WERI-Rb-1 (cell line): ENCODE measurements at regions not wholly inside any gene's neighbourhood (a gene's known extent, or its start where the extent isn't known, plus 50 kb on each side); places are given as distances from the start of the nearest gene placed in this dataset.

ENCODE experiments used
- DNase-seq: peaks from one replicate; pipeline ENCODE4 v3.0.0-alpha.2; 2020
- H3K27ac ChIP-seq: fragments of 250-450 bp; sonication (Bioruptor Pico); 2 replicates; pipeline ENCODE4 v1.5.1; 2020; ENCODE audit warnings: mild to moderate bottlenecking, moderate library complexity
- H3K27me3 ChIP-seq: fragments of 250-450 bp; sonication (Bioruptor Pico); 2 replicates; pipeline ENCODE4 v1.5.1; 2021; ENCODE audit warnings: mild to moderate bottlenecking, low read depth, moderate library complexity; ENCODE audit not compliant: insufficient read depth, severe bottlenecking
- H3K36me3 ChIP-seq: fragments of 250-450 bp; sonication (Bioruptor Pico); 2 replicates; pipeline ENCODE4 v1.5.1; 2020; ENCODE audit warnings: mild to moderate bottlenecking, moderate library complexity
- H3K4me3 ChIP-seq: 2 replicates; pipeline ENCODE4 v1.5.1; 2011; ENCODE audit warnings: low read depth, mild to moderate bottlenecking, control low read depth, low read length
- H3K9me3 ChIP-seq: fragments of 250-450 bp; sonication (Bioruptor Pico); 2 replicates; pipeline ENCODE4 v1.5.1; 2021; ENCODE audit warnings: mild to moderate bottlenecking, moderate library complexity; ENCODE audit not compliant: severe bottlenecking
- TF ChIP-seq, protein P1 (sequence below): IDR thresholded peaks from 2 replicates; pipeline ENCODE4 v1.5.1; 2011; ENCODE audit warnings: low read depth, mild to moderate bottlenecking, control low read depth, inconsistent platforms, low read length

DNA sequence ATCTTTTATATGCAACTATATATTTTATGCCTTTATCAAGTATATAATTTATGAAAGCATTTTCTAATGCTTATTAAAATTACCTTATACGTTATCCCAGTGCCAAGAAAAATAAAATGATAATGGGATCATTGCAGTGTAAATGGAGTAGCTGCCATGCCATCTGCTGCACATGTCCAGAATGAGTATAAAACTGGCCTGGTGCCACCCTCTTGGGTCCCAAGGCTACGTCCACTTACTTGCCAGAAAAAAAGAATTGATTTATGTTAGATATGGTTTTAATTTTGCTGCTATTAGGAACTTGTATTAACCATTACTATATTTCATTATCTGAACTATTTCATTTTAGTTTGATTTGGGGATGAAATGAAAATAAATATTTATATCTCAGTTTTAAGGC lies 1127.1 kb upstream of the CNTN5 start:
- Histone ChIP-seq H3K9me3 (no peaks in the 10 kb centered on the region), H3K27ac (no peak overlapping the region), H3K36me3 (no peaks in the 10 kb centered on the region), H3K27me3 (no peaks in the 10 kb centered on the region), H3K4me3 (no peak overlapping the region)
- no peak for DNase-seq
- TF ChIP-seq, protein P1, sequence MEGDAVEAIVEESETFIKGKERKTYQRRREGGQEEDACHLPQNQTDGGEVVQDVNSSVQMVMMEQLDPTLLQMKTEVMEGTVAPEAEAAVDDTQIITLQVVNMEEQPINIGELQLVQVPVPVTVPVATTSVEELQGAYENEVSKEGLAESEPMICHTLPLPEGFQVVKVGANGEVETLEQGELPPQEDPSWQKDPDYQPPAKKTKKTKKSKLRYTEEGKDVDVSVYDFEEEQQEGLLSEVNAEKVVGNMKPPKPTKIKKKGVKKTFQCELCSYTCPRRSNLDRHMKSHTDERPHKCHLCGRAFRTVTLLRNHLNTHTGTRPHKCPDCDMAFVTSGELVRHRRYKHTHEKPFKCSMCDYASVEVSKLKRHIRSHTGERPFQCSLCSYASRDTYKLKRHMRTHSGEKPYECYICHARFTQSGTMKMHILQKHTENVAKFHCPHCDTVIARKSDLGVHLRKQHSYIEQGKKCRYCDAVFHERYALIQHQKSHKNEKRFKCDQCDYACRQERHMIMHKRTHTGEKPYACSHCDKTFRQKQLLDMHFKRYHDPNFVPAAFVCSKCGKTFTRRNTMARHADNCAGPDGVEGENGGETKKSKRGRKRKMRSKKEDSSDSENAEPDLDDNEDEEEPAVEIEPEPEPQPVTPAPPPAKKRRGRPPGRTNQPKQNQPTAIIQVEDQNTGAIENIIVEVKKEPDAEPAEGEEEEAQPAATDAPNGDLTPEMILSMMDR: no peak

DNA sequence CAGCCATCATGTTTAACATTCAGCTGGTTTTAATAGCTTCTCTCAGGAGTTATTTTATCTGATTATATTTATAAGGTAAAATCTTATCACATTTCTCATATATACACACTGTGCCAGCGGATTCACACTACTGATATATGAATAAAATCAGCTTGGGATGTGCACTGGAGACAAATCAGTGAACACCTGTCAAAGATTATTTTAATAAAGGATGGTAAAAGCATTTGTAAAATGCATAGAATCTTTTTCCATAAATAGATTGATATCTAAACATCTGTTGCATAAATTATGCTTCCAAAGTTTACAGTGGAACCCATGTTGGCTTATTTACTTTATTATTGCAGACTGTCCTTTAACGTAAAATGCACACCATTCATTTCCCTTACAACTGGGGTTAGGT lies 1125.8 kb upstream of the CNTN5 start:
- no peak overlapping the region for H3K27ac ChIP-seq
- no peak overlapping the region for H3K4me3 ChIP-seq
- H3K36me3 ChIP-seq: no peaks in the 10 kb centered on the region
- no peaks in the 10 kb centered on the region for H3K27me3 ChIP-seq
- H3K9me3 ChIP-seq: no peaks in the 10 kb centered on the region
- DNase-seq: no peak
- TF ChIP-seq, protein P1: no peak

DNA sequence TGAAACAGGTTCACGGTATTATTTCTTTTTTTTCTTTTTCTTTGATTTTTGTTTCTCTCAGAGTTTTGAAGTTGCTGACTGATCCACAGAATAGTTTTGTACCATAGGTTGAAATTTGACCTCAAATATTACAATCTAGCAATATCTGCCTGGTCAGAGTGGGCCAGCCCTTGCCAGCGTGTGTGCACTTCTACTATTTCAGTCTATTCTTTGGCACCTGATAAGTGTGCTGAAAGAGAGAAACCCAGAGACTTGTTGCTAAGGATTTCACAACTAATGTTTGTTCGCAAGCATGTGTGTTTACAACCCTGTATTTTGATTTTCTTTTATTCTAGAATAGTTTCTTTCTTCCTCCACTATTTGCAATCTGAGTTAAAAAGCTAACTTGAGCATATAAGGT lies 1125.2 kb upstream of the CNTN5 start:
- no peaks in the 10 kb centered on the region for H3K27me3 ChIP-seq
- no peak for DNase-seq
- no peak overlapping the region for H3K27ac ChIP-seq
- H3K4me3 ChIP-seq: no peak overlapping the region
- H3K9me3 ChIP-seq: no peaks in the 10 kb centered on the region
- no peaks in the 10 kb centered on the region for H3K36me3 ChIP-seq
- TF ChIP-seq, protein P1: no peak

DNA sequence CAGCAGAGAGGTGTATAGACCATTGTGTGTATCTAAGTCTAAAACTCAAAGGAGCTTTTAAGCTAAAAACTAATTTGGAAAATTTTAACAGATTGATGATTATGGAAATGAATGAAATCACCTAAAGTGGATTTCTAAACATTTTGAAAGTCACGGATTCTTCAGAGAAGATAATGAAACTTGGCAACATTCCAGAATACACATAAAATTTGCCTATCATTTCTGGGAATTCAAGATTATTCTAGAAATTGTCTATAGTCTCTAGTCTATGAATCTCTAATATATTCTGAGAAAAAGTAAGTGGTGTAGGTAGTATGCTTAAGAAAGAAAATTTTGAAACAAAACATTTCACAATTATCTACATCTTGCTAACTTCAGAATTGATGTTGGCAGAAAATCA lies 1117.9 kb upstream of the CNTN5 start:
- no peaks in the 10 kb centered on the region for H3K27me3 ChIP-seq
- H3K36me3 ChIP-seq: no peaks in the 10 kb centered on the region
- no peak overlapping the region for H3K27ac ChIP-seq
- H3K9me3 ChIP-seq: no peaks in the 10 kb centered on the region
- DNase-seq: no peak
- H3K4me3 ChIP-seq: no peak overlapping the region
- TF ChIP-seq, protein P1: no peak

DNA sequence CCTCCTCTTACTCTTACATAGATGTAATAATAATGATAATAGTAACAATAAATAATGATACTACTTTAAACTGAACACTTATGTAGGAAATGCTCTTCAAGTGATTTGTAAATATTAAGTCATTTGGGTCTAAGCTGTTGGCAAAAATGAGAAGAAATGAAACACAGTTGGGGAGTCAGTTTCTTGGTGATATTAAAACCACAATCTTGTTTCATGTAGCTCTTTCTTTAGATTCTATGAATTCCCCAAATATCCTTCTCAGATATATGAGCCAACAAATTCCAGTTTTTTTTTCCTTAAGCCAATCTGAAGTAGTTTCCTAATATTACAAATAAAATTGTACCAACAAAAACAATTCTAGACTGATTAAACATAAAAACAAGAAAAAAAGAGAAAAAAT lies 1115.6 kb upstream of the CNTN5 start:
- H3K27ac ChIP-seq: no peak overlapping the region
- H3K36me3 ChIP-seq: no peaks in the 10 kb centered on the region
- TF ChIP-seq, protein P1: no peak
- DNase-seq: no peak
- no peaks in the 10 kb centered on the region for H3K9me3 ChIP-seq
- H3K27me3 ChIP-seq: no peaks in the 10 kb centered on the region
- H3K4me3 ChIP-seq: no peak overlapping the region

DNA sequence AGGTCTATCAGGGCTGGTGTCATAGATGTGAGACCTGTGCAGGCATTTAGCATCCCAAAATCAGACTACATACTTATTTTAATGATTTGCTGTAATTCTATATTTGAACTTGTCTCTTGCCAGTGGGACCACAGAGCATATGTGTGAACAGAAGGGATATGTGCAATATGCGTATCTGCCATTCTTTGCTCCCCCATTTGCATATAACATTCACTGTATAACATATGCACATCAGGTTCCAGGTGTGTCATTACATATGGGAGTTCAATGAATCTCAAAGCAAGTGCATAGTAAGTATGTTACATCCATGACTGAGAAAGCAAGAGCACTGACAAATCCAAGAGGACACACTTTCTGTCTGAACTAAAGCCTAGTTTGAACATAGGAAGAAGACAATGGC lies 1115.1 kb upstream of the CNTN5 start:
- no peak for DNase-seq
- Histone ChIP-seq H3K27ac (no peak overlapping the region), H3K36me3 (no peaks in the 10 kb centered on the region), H3K27me3 (no peaks in the 10 kb centered on the region), H3K4me3 (no peak overlapping the region), H3K9me3 (no peaks in the 10 kb centered on the region)
- TF ChIP-seq, protein P1: no peak
